SK-N-SH treated with all-trans-retinoic acid at 6 μM for 48 hours (cell line): ENCODE measurements at regions not wholly inside any gene's neighbourhood (a gene's known extent, or its start where the extent isn't known, plus 50 kb on each side); places are given as distances from the start of the nearest gene placed in this dataset.

Experiments
- BACH2 ChIP-seq: fragments of 250-450 bp; sonication (Bioruptor Pico); IDR thresholded peaks from 2 replicates; pipeline ENCODE4 v1.9.0; 2021; ENCODE audit warnings: mild to moderate bottlenecking, borderline replicate concordance
- CREB5 ChIP-seq: fragments of 250-450 bp; sonication (Bioruptor Pico); IDR thresholded peaks from 2 replicates; pipeline ENCODE4 v1.5.1; 2020; ENCODE audit warnings: low read depth, mild to moderate bottlenecking, moderate library complexity
- ESRRG ChIP-seq: fragments of 250-450 bp; sonication (Bioruptor Pico); IDR thresholded peaks from 2 replicates; pipeline ENCODE4 v1.6.1; 2021; ENCODE audit warnings: mild to moderate bottlenecking
- ISL1 ChIP-seq: fragments of 250-450 bp; sonication (Bioruptor Pico); IDR thresholded peaks from 2 replicates; pipeline ENCODE4 v2.1.2; 2022; ENCODE audit warnings: mild to moderate bottlenecking, moderate library complexity
- PATZ1 ChIP-seq: fragments of 250-450 bp; sonication (Bioruptor Pico); IDR thresholded peaks from 2 replicates; pipeline ENCODE4 v1.8.0; 2020; ENCODE audit warnings: mild to moderate bottlenecking, moderate library complexity, borderline replicate concordance
- POU6F1 ChIP-seq: fragments of 250-450 bp; sonication (Bioruptor Pico); IDR thresholded peaks from 2 replicates; pipeline ENCODE4 v1.8.0; 2021; ENCODE audit warnings: low read depth, mild to moderate bottlenecking, moderate library complexity, borderline replicate concordance
- RARB ChIP-seq: fragments of 250-450 bp; sonication (Bioruptor Pico); IDR thresholded peaks from 2 replicates; pipeline ENCODE4 v1.8.0; 2021; ENCODE audit warnings: mild to moderate bottlenecking, moderate library complexity
- SNAI2 ChIP-seq: fragments of 250-450 bp; sonication (Bioruptor Pico); IDR thresholded peaks from 2 replicates; pipeline ENCODE4 v1.5.0; 2020; ENCODE audit warnings: mild to moderate bottlenecking, moderate library complexity
- TCF4 ChIP-seq: fragments of 250-450 bp; sonication (Bioruptor Pico); IDR thresholded peaks from 2 replicates; pipeline ENCODE4 v1.8.0; 2021; ENCODE audit warnings: mild to moderate bottlenecking, moderate library complexity, borderline replicate concordance
- TOX ChIP-seq: fragments of 250-450 bp; sonication (Bioruptor Pico); IDR thresholded peaks from 2 replicates; pipeline ENCODE4 v1.8.0; 2021; ENCODE audit warnings: mild to moderate bottlenecking, moderate library complexity, borderline replicate concordance
- ZFP3 ChIP-seq: fragments of 250-450 bp; sonication (Bioruptor Pico); IDR thresholded peaks from 2 replicates; pipeline ENCODE4 v1.5.0; 2020; ENCODE audit warnings: mild to moderate bottlenecking, moderate library complexity
- ZFP30 ChIP-seq: fragments of 450-650 bp; formaldehyde crosslinking; IDR thresholded peaks from 2 replicates; pipeline ENCODE4 v1.5.0; 2022; ENCODE audit warnings: mild to moderate bottlenecking, moderate library complexity

GRCh38 chr20:22403632-22404361, 180.6 kb downstream of the FOXA2 start:
- TF ChIP-seq BACH2 (no peak), TCF4 (CRISPR knock-in tag) (no peak), PATZ1 (CRISPR knock-in tag) (no peak), CREB5 (CRISPR knock-in tag) (no peak), ZFP3 (no peak), RARB (CRISPR knock-in tag) (no peak), TOX (no peak), ZFP30 (no peak), SNAI2 (CRISPR knock-in tag) (no peak), POU6F1 (CRISPR knock-in tag) (no peak), ESRRG (CRISPR knock-in tag) (no peak), ISL1 (CRISPR knock-in tag) (no peak)
